CD4-positive, alpha-beta T cell treated with Interleukin-4 for 1 hour (primary cell): ENCODE measurements at regions not wholly inside any gene's neighbourhood (a gene's known extent, or its start where the extent isn't known, plus 50 kb on each side); places are given as distances from the start of the nearest gene placed in this dataset.

Source experiments
- DNase-seq, 2 donors: peaks; one replicate each; pipeline ENCODE4 v3.0.0-alpha.2; 2020 to 2022

DNA sequence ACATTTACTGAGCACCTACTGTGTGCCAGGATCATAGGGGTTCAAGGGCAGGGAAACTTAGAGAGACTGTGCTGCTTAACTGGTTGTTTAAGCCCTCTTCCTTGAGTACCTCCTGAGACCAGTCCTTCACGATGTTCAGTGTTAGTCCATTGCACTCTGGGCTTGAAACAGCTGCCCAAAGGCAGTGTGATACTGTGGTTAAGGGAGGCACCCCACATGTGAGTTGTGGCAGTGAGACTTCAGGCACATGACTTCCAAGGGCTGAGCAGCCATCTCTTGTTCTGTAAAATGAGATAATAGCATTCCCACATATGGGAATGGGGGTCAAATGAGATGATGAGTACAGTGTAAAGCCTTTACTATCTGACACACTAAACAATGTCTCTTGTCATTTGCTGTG lies 75.1 kb downstream of the LINGO1 start:
- no peak for DNase-seq

DNA sequence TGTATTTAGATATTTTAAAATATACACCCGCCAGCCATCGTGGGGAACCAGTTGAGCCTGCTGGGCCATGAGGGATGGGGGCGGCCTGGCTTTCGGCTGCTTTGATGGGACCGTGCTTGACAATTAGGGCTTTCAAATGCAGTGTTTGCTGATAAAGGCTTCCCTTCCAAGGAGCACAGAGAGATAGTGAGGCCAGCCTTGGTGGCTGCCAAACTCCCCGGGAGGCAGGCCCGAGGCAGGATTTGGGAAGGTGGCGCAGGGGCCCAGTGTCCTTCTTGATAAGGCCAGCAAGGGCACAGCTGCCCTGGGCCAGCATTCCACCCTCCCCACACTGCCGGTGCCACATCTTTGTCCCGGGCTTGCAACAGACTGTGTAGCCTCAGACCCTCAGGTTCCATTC lies 75.6 kb downstream of the LINGO1 start:
- no peak for DNase-seq

DNA sequence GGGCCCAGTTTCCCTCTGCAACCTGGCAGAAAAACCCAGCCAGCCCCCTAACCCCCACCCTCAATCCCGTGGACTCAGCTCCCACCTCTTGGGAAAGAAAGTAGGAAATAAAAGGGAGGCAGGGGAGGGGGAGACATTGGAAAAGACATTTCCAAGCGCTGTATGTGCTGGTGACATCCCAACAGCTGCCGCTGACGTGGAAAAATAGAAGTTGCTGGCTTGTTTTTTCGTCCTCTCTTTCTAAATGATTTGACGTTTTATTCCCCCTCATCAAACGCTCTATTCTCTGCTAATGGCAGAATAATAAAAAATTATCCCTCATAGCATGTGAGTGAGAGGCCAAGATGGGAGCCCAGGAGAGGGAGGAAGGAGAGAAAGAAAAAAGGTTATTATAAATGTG lies 76.1 kb downstream of the LINGO1 start:
- no peak for DNase-seq

DNA sequence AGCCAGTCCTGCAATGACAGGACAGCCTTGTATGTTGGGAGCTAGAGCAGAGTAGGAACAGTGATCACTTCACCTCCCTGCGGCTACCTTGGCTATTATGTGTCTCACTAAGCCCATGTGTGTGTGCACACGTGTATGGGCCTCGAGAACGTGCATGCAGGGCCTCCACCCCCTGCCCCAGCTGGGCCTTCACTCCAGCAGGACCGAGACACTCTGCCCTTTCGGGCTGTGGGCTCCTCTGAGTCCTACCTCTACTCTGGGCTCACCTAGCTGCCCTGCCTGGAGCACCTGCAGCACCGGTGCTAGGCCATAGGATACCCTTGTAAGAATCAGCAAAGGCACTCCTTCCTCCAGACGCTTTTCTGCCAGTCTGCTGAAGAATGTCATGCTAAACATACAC lies 77.5 kb downstream of the LINGO1 start:
- no peak for DNase-seq

DNA sequence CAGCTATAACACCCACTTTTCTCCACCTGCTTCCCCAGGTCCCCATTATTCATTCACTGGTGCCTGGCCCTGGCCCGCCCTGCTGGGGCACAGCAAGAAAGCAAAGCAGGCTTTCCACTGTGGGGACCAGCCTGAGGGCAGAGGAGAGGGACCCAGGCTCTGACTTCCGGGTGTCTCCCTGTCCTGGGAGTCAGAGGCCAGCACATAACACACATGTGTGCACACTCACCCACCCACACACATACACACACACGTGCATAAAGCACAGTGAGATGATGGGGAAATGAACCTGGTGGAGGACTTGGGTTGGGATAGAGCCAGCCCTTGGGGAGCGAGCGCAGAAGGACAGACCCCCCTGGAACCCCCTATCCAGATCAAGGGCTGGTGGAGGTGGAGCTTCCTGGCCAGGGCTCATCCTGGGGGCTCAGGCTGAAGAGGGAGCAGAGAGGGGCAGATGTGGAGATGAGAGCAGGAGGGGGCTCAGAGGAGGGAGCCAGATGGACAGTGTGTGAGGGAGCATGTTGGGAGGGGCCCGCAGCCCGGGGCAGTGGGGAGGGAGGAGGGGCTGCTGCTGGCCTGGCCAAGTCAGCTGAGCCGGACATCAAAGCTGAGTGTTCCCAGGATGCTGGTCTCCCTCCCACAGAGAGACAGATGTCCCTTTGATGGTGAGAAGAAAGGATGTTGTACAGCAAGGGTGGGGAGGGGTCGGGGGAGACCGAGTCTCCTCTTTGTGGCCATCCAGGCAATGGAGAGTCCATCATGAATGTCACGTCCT lies 78.2 kb downstream of the LINGO1 start:
- DNase-seq, result no peak

DNA sequence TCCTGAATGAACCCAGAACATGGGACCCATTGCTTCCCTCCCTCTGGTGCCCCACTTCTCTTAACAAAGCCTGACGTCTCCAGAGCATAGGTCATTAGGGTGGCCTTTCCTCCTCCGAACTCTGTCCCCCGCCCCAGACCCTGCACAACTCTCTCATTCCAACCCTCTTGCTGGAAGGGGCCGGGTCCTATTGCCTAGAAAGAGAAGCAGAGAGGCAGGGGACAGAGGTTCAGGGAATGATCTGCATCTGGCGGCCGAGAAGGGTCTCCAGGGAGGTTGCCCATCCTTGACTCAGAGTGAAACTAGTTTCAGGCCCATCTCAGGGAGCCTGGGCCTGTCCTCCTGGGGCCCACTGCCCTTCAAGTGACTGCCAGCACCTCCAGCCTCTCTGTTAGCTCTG lies 79.0 kb downstream of the LINGO1 start:
- DNase-seq, result no peak

DNA sequence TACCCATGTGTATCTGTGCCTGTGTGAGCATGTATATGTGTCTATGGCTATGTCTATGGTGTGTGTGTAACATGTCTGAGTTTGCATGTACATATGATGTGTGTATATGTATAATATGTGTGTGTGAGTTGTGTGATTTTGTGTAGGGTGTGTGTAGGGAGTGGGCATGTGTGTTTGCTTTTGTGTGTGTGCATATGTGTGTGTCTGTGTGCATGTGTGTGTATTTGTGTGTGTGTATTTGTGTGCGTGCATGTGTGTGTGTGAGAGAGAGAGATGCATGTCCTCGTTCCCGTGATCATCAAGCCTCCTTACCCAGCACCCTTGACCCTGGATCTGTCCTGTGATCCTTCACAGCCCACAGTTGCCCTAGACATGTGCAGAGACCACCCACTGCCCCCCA lies 79.5 kb downstream of the LINGO1 start:
- DNase-seq, result no peak

DNA sequence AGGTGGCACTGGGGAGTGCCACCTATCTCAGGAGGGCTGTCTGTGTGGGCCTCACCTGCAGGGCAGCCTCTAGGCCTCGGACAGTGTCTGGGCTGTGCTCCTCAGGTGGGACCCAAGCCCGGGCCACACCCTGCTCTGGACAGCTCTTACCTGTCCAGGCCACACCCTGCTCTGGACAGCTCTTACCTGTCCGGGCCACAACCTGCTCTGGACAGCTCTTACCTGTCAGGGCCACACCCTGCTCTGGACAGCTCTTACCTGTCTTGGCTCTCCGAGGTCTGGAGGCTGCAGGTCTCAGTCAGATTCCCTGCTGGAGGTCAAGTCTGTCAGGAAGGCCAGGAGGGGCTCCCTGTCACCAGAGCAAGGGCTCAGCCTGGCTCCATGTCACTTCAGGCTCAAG lies 80.6 kb downstream of the LINGO1 start:
- DNase-seq, result no peak

DNA sequence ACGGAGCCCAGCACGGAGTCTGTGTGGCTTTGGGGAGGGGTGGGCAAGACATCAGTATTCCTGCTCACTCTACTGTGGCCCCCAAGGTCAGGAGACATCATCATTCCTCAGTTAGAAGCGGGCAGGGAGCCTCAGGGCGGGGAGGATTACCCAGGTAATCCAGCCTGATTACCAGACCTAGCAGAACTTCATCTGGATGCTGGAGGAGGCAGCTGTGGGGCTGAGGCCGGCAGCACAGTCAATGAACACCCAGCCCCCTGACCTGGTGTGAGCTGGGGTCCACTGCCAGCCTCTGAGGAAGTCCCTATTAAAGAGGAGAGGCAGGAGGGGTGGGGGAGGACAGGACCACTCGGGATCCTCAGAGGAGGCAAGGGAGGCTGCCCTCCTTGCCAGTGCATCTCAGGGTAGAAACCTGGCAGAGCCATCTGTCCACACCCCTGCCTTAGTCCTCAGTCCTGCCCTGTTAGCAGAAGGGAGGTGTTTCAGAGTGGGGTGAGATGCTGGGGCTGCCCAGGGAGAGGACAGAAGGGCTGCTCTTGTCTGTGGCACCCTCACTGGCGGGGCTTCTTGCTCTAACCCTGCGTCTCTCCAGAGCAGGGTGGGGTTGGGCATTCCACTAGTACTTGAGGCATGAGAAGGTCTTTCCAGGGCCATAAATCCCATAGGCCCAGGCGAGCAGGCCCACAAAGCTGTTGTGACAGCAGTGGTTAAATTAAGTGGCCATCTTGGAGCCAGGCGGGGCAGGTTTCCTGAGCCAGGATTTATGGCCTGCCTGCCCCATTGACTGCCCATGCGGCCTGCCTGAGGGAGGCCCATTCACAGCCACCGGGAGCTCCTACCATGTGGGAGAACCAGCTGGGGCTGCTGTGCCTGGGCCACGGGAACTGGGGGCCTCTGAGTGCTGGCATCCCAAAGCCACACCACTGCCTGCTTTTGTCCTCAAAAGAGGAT lies 82.1 kb downstream of the LINGO1 start:
- no peak for DNase-seq

DNA sequence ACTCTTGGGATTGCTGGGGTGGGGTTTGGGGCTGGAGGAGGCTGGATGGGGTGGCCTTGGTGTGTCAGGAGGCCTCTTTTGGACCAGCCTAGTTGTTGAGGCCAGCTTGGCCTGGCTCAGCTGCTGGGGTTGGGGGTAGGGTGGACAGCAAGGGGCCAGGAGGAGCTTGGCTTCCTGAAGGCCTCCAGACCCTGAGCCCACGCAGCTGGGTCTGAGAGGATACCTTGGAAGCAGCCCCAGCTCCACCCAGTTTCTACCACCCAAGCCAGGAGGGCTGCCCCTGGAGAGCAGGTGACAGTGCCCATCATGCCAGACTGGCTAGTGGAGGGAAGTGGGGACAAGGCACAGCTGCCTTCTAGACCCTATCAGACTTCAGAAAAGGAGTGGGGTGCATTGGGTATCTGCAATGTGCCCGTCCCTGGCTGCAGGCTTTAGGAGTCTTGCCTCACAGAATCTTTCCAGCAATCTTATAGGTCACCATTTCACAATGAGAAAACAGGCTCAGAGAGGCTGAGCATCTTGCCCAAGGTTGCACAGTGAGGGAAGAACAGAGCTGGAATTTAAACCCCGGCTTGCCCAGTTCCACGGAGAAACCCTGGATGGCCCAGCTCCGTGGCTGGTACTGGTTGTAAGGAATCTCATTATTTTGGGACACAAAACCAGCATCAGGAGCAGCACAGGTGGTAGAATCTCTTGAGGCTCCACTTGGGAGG lies 83.0 kb downstream of the LINGO1 start:
- no peak for DNase-seq

DNA sequence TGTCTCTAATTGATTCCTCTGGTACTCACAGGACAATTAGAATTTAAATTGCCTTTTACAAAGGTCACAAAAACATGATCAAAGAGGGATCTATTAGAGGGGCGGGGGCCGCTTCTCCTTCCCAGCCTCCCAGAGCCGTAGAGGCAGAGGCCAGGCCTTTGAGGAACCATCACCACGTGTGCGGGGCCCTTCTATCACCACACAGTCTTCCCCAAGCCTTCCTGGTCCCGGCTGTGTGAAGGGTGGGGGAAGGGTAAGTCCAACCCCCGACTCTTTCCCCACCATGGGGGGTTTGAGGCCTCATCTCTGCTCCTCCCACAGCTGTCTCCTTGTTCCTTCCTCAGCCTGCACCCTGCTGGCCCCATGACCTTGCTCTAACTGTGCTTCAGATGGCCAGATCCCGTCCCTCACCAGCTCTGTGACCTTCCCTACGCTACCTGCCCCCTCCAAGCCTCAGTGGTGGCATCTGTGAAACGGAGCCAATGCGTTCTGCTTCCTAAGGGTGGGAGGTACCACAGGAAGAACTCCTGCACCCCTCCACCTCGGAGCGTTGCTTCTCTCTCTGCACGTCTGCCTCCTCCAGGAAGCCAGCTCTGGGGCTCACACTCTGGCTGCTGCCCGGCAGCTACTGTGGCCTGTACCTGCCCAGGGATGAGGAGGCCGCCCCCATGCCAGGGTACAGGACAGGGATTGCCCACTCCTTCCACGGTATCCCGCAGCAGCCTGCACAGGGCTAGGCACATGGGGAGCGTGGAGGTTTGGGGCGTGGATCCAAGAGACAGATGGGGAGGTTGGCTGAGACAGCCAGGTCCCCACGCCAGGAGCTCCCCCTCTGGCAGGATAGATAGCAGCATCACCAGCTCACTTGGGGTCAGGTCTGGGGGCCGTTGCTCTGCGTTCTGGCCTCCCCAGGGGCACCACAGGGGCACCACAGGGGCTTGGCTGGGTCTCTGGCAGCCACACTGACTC lies 83.8 kb downstream of the LINGO1 start:
- DNase-seq, result no peak

DNA sequence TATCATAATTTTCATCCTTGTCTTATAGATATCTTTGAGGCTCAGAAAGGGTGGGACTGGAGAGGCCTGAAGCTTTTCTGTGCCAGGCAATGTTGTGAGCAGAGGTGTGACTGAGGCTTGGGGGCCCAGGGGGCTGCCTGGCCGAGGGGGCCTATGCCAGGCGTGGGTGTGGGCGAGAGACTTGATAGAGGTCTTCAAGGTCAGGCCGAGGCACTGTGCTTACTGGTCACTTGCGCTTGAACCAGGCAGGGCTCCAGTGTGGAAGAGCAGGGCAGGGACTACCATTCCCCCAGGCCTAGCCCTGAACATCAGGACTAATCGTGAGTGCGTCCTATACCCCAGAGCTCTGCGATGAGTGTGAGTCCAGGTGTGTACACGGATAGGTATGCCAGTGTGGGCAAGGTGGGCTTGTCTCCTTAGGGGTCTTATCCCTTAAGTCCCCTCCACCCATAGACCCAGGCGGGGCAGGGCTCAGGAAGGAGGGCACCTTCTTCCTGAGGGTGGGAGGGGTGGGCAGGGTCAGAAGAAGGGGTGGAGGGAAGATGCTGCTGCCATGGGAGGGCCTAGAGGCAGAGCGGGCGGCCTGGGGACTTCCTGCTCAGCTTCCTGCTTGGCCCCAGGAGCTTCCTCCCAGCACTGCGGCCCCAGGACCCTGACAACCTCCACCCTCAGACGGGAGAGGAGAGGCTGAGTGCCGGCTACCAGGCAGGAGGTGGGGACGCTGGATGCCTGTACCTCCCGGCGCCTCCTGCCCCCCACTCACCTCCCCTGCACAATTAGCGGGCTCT lies 84.7 kb downstream of the LINGO1 start:
- no peak for DNase-seq

DNA sequence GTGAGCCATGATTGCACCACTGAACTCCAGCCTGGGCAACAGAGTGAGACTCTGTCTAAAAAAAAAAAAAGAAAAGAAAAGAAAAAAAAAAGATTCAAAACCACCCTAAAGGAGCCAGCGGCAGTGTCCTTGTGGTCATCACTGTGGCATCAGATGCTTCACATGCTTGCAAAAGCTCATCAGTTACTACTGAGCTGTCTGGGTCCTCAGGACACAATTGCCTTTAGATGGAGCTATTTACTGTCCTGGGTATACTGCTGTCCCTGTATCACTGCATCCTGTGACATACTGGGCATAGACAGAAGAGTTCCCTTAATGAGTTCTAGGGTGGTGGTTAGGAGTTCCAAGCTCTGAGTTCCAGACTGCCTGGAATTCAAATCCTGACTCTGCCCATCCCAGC lies 85.8 kb downstream of the LINGO1 start:
- no peak for DNase-seq

DNA sequence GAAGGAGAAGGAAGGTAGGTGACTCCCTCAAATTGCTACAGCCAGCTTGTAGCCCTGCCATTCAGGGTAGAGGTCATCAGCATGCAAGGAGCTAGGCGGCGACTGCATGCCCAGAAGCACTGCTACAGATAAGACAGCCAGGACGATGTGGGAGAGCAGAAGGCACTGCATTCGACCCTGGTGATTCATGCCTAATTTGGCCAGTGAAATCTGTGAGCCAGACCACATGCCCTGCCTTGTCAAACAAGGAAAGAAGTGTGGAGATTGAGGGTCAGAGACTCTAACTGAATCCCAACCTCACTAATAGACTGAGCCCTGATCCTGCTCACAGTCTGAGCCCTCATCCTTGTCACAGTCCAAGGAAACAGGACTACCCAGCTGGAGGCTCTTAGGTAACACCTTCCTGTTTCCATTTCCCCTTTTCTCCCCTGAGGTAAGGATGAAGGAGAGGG lies 86.6 kb downstream of the LINGO1 start:
- DNase-seq, result no peak

DNA sequence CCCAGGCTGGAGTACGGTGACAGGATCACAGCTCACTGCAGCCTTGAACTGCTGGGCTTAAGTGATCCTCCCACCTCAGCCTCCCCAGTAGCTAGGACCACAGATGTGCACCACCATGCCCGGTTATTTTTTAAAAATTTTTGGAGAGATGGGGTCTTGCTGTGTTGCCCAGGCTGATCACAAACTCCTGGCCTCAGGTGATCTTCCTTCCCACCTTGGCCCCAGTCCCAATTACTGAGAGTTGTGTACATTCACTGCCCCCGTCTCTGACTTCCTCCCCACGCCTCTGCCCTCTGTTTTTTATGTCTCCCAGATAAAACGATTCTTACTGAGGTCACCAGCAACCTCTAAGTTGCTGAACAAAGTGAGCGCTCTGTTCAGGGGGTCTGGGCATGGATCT lies 87.7 kb downstream of the LINGO1 start:
- no peak for DNase-seq

DNA sequence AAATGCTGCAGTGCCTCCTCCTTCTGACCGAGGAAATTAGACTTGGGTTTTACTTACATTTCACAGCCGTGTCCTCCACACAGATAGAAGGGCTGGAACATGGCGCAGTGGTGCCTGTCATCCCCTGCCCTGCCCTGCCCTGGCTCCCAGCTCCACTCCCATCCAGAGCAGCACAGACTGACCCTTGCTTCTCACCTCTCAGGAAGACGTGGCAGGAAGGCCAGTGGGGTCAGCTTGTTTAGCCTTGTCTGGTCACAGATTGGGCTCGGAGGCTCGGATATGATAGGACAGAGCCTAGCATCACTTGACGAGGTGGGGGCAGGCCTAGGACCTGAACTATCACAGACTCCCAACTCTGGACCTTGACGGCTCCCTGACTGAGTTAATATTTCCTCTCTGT lies 88.5 kb downstream of the LINGO1 start:
- DNase-seq, result no peak

DNA sequence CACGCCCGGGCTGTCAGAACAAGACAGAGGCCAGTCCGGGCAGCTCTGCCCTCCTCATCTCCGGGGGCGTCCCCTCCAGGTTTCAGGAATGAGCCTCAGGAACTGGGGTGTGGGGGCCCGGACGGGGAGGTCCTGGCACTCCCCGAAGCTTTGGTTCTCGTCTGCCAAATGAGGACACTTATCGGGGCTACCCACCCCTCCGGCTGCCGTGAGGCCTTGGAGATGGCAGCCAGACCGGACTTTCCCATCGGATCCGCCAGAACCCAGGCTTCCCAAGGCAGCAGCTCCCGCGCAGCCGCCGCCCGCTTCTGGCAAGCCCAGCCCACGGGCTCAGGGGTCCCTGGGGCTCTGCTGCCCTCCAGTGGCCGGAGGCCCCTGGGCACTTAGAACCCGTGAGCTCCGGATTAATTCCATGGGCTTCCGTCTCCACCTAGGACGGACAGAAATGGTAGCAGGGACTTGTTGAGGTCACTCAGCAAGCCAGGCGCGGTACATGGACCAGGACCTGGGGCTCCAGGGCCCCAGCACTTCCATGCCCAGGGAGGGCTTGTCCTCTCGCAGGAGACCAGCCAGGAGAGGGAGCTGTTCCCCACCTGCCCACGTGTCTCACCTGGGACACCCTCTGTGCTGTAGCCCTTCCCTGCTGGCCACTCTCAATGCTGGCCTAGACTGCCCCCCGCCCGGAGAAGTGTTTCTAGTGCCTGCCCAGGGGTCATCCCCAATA lies 89.4 kb downstream of the LINGO1 start:
- DNase-seq, result peak; percentile 70 to 78

DNA sequence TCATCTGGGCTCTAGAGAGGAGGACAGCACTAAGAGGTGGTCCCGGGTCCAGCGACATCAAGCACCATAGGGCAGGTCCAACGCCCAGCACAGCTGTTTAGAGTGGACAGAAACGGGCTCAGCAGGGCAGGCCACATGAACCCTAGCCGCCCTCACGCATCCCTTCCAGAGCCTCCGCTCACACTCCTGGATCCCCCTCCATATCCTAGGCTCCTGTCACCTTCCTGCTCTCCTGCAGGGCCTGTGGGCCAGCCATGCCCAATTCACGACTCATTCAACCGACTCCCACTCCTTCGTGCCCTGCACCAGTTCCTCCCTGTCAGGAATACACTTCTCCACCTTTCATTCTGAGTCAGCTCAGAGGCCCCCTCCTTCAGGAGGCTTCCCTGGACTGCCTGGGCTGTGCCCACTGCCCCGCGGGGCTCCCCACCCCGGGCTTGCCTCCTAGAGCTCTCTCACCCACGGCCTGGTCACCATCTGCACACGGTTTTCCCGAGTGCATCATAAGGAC lies 90.2 kb downstream of the LINGO1 start:
- no peak for DNase-seq

DNA sequence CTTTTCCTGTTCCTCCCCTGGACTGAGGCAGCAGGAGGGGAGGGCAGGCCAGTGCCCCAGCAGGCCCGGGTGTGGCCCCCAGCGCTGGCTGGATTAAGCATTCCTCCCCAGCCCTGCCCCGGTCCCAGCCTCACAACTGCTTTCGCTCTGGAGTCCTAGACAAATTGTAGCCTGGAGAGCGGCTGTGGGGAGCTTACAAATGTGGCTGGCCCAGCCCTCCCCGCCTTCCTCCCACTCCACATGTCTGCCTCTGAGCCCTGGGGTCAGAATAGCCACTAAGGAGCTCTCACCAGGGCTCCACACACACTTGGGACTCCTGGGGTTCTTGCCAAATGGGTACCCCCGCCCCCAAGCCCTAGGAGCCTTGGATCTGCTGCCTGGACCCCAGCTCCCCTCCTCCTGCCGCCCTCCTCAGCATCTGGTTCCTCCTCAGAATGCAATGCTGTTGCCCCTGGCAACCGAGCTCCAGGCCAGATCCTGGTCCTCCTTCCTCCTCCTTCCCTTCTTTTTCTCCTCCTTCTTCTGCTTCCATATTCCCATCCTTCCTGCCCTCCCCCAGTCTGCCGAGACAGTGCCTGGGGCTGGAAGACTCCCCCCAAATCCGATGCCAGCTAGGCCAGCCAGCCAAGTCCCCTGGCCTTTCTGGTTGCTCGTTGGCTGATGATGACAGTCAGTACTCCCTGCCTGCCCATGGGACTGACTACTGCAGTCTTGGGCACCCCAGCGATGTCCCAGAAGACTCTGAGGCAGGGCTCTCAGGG lies 91.1 kb downstream of the LINGO1 start:
- DNase-seq, result no peak
